ENCODE measurements at regions not wholly inside any gene's neighbourhood (a gene's known extent, or its start where the extent isn't known, plus 50 kb on each side); places are given as distances from the start of the nearest gene placed in this dataset.

GRCh38 chr4:115973768-115974167 is 860.3 kb upstream of the NDST4 start:
- no peak overlapping the region for H2BK15ac ChIP-seq (ENCODE audit: low read depth, low read length)
- H3K56ac ChIP-seq (ENCODE audit: extremely low read depth, insufficient read depth, low read length): no peak overlapping the region
- H3K4me1 ChIP-seq (ENCODE audit: control insufficient read depth, insufficient read depth, low read length): no peaks in the 10 kb centered on the region
- TF ChIP-seq MAFK (IDR thresholded peaks at IDR 0.05; ENCODE audit: low read depth, low read length) (no peak), MXI1 (IDR thresholded peaks at IDR 0.05; ENCODE audit: borderline replicate concordance, low read depth, low read length) (no peak)
- H3K27me3 ChIP-seq (ENCODE audit: control insufficient read depth, insufficient read depth, low read length): no peaks in the 10 kb centered on the region
- H3K4ac ChIP-seq (ENCODE audit: low read depth, low read length): no peak overlapping the region
- H4K20me1 ChIP-seq (ENCODE audit: insufficient read depth, low read length): no peaks in the 10 kb centered on the region
- DNase-seq: no peak
- no TSS peak for BruUV-seq (replicated peaks)
- H3K27ac ChIP-seq (ENCODE audit: insufficient read depth, low read length): no peak overlapping the region
- dilution Hi-C loops (cut with HindIII; ENCODE audit: low sequenced_read_pairs, unreplicated experiment): no loop called here
- H3K14ac ChIP-seq (replicated peaks; ENCODE audit: low read depth, low read length): no peak overlapping the region
- H2AFZ ChIP-seq (replicated peaks; ENCODE audit: low read length, poor library complexity): no peak overlapping the region
- H4K91ac ChIP-seq (ENCODE audit: insufficient read depth, low read depth, low read length): no peak overlapping the region
- H3K4me3 ChIP-seq (ENCODE audit: insufficient read depth, low read depth, low read length): no peak overlapping the region
- no peaks in the 10 kb centered on the region for H3K79me1 ChIP-seq (ENCODE audit: low read depth in 1 of 2, low read length in 2 of 2)
- peaks cover 2% of the 10 kb centered on the region; the same call in 1 of the 2 replicates for H3K9me3 ChIP-seq (ENCODE audit: control insufficient read depth, insufficient read depth, low read length)
- no CpG with 5 or more reads among the region's 1 CpG for WGBS, 2 experiments (ENCODE audit: extremely low coverage in 2 of 2, insufficient read length in 1 of 2)
- H3K18ac ChIP-seq (ENCODE audit: low read depth, low read length): no peak overlapping the region
- no peak overlapping the region for H2AK9ac ChIP-seq (replicated peaks; ENCODE audit: low read depth, low read length, poor library complexity)
- no peak overlapping the region for H2AK5ac ChIP-seq (ENCODE audit: low read depth, low read length)
- H2BK20ac ChIP-seq (ENCODE audit: low read depth, low read length): no peak overlapping the region
- H3K4me2 ChIP-seq (ENCODE audit: low read depth, low read length): no peak overlapping the region
- H2BK120ac ChIP-seq (ENCODE audit: low read depth, low read length): no peak overlapping the region
- ChIA-PET POLR2A (ENCODE audit: unreplicated experiment) (no interaction called here), CTCF (no interaction called here)
- H3K9ac ChIP-seq (ENCODE audit: low read depth, low read length): no peak overlapping the region
- in situ Hi-C loops (cut with MboI; ENCODE audit: low sequenced_read_pairs): no loop called here
- no peak overlapping the region for H4K8ac ChIP-seq (ENCODE audit: low read depth in 2 of 2, low read length in 2 of 2)
- no peaks in the 10 kb centered on the region for H3K36me3 ChIP-seq (ENCODE audit: control insufficient read depth, insufficient read depth, low read length)
- H4K5ac ChIP-seq (ENCODE audit: low read depth, low read length): no peak overlapping the region
- no peak for ATAC-seq (ENCODE audit: low read depth)
- intact Hi-C loops (cut with micrococcal nuclease): no loop called here
- no peak overlapping the region for H2BK5ac ChIP-seq (ENCODE audit: low read depth, low read length, poor library complexity, severe bottlenecking)
- no peak overlapping the region for H3K23ac ChIP-seq (ENCODE audit: low read depth, low read length)
- H3K9me1 ChIP-seq (ENCODE audit: insufficient read depth, low read length): no peaks in the 10 kb centered on the region

Data from IMR-90 (cell line).